Sigmoid colon (tissue), 6 donors: ENCODE measurements at regions not wholly inside any gene's neighbourhood (a gene's known extent, or its start where the extent isn't known, plus 50 kb on each side); places are given as distances from the start of the nearest gene placed in this dataset.

ENCODE experiments used
- DNase-seq: peaks from one replicate; pipeline ENCODE4 v3.0.0-alpha.2; 2019
- H3K27ac ChIP-seq, 4 donors: fragments of 200-600 bp; sonication (generic); one replicate each; pipeline ENCODE4 v1.5.1; 2016 to 2019; ENCODE audit warnings: mild to moderate bottlenecking in 1 of 4
- H3K27me3 ChIP-seq, 3 donors: fragments of 200-600 bp; sonication (generic); one replicate each; pipeline ENCODE4 v1.5.1; 2019; ENCODE audit warnings: mild to moderate bottlenecking in 1 of 3
- H3K36me3 ChIP-seq, 4 donors: fragments of 200-600 bp; sonication (generic); one replicate each; pipeline ENCODE4 v1.5.1; 2016 to 2019
- H3K4me1 ChIP-seq, 4 donors: fragments of 200-600 bp; sonication (generic); one replicate each; pipeline ENCODE4 v1.5.1; 2017 to 2019
- H3K4me3 ChIP-seq, 4 donors: fragments of 200-600 bp; sonication (generic); one replicate each; pipeline ENCODE4 v1.5.1; 2017 to 2019; ENCODE audit warnings: mild to moderate bottlenecking in 2 of 4, moderate library complexity in 1 of 4
- H3K9me3 ChIP-seq, 4 donors: fragments of 200-600 bp in 3 of 4; sonication (generic) in 3 of 4; one replicate each; pipeline versions ENCODE4 v1.5.1 to v1.6.1; 2013 to 2019
- EP300 ChIP-seq, 4 donors: sonication (generic); formaldehyde crosslinking; IDR thresholded peaks; one replicate each; pipeline ENCODE4 v1.6.1; 2017; ENCODE audit warnings: antibody characterized with exemption in 4 of 4
- POLR2A ChIP-seq, 2 donors: fragments of 450-650 bp; IDR thresholded peaks; one replicate each; pipeline ENCODE4 v1.6.1; 2016; ENCODE audit warnings: antibody characterized with exemption in 2 of 2, mild to moderate bottlenecking in 2 of 2, moderate library complexity in 2 of 2
- POLR2AphosphoS5 ChIP-seq, 4 donors: sonication (generic); formaldehyde crosslinking; IDR thresholded peaks; one replicate each; pipeline ENCODE4 v1.6.1; 2017; ENCODE audit warnings: antibody characterized with exemption in 4 of 4
- WGBS, 2 donors: extraction: QIAGEN DNeasy Blood & Tissue Kit; methylation state at CpG; one replicate each; pipeline ENCODE4 v1.1.7; 2013; 5-methylcytosine and 5-hydroxymethylcytosine counted together
- intact Hi-C: fragments of 100-400 bp; cut with DNase I; formaldehyde crosslinking; loops from one replicate; pipeline ENCODE4 v1.15.1; 2023
- TF ChIP-seq, protein P1 (sequence below), 4 experiments: fragments of 450-650 bp in 3 of 4; fragments of 200-600 bp in 1 of 4; IDR thresholded peaks; one replicate each; pipeline ENCODE4 v1.5.1; 2016 to 2019; ENCODE audit warnings: antibody characterized with exemption in 4 of 4, mild to moderate bottlenecking in 3 of 4, moderate library complexity in 2 of 4
- donor health status: healthy with polysubstance abuse.
- donor health status: healthy.

DNA sequence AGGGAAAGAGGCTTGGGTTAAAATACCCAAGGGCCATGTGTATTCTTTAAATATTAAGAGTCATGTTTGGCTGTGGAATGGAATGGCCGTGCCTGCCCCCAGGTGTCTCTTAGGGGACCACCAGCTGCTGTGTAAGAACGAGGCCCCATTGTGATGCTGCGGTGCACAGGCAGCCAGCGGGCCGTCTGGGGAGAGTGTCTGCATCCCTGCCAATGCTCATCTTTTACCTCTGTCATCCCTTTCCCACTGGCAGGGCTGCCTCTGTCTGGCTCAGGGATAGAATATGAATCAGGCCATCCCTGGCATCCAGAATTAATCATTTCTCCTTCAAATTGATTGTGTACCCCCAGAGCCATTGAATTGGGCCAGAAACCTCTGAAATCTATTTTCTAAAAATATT is 137.8 kb upstream of the GALNT17 start:
- no peak for DNase-seq
- WGBS, 2 donors: 83 to 84% methylated on average over 5 of the region's 5 CpGs
- Histone ChIP-seq H3K4me3 (no peak overlapping the region), H3K4me1 (peaks cover 0 to 12% (median 2%) of the 10 kb centered on the region in 4 donors), H3K27ac (no peak overlapping the region), H3K36me3 (no peaks in the 10 kb centered on the region), H3K27me3 (no peaks in the 10 kb centered on the region), H3K9me3 (no peaks in the 10 kb centered on the region)
- intact Hi-C loops: no loop called here
- TF ChIP-seq, protein P1, sequence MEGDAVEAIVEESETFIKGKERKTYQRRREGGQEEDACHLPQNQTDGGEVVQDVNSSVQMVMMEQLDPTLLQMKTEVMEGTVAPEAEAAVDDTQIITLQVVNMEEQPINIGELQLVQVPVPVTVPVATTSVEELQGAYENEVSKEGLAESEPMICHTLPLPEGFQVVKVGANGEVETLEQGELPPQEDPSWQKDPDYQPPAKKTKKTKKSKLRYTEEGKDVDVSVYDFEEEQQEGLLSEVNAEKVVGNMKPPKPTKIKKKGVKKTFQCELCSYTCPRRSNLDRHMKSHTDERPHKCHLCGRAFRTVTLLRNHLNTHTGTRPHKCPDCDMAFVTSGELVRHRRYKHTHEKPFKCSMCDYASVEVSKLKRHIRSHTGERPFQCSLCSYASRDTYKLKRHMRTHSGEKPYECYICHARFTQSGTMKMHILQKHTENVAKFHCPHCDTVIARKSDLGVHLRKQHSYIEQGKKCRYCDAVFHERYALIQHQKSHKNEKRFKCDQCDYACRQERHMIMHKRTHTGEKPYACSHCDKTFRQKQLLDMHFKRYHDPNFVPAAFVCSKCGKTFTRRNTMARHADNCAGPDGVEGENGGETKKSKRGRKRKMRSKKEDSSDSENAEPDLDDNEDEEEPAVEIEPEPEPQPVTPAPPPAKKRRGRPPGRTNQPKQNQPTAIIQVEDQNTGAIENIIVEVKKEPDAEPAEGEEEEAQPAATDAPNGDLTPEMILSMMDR (IDR thresholded peaks at IDR 0.05): no peak
- TF ChIP-seq POLR2AphosphoS5 (IDR thresholded peaks at IDR 0.05): no peak
- TF ChIP-seq POLR2A (IDR thresholded peaks at IDR 0.05): no peak
- TF ChIP-seq EP300 (IDR thresholded peaks at IDR 0.05): no peak

DNA sequence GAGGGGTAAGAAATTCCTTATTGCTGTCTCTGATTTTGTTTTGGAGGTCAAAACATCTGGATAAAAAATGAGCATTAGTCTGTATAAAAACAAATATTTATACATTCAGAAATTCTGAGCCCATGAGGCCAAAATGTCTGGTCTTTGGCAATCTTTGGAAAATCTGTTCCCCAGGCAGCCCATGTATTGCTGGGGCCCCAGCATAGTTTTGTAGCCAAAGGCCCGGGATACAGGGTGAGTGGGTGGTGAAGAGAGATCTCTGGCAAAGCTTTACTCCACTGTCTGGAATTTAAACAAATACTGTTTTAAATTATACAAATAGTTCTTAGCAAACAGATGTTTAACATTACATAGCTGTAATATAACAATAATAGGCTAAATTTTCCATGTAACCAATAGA is 134.7 kb upstream of the GALNT17 start:
- no peak overlapping the region for H3K27ac ChIP-seq
- H3K4me1 ChIP-seq: peaks cover 0 to 12% (median 2%) of the 10 kb centered on the region in 4 donors
- DNase-seq: no peak
- no peaks in the 10 kb centered on the region for H3K36me3 ChIP-seq
- no peaks in the 10 kb centered on the region for H3K9me3 ChIP-seq
- H3K4me3 ChIP-seq: no peak overlapping the region
- 62 to 68% methylated on average over 1 of the region's 1 CpG for WGBS, 2 donors
- no peaks in the 10 kb centered on the region for H3K27me3 ChIP-seq
- intact Hi-C loops: no loop called here
- TF ChIP-seq POLR2A (IDR thresholded peaks at IDR 0.05): no peak
- TF ChIP-seq, protein P1 (IDR thresholded peaks at IDR 0.05): no peak
- no peak for TF ChIP-seq POLR2AphosphoS5 (IDR thresholded peaks at IDR 0.05)
- TF ChIP-seq EP300 (IDR thresholded peaks at IDR 0.05): no peak

DNA sequence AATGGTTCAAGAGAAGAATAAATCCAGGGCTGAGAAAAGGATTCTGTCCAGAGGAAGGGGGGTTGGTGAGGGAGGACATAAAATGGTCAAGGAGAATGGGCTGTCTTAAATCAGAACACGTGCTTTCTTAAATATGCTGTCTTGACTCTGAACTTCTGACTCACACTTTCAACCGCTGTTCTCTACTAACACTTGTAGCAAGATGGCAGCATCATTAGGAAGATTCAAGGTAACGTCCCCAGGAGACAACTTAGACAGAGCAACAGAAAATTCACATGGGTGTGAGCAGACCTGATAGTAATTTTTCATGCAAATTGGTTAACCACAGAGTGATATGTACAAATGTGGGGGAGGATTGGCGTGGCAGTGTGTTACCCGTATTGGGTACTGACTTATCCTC is 126.8 kb upstream of the GALNT17 start:
- Histone ChIP-seq H3K4me3 (no peak overlapping the region), H3K27ac (no peak overlapping the region), H3K27me3 (no peaks in the 10 kb centered on the region), H3K4me1 (no peaks in the 10 kb centered on the region), H3K36me3 (no peaks in the 10 kb centered on the region), H3K9me3 (peaks cover 0 to 3% (median 0%) of the 10 kb centered on the region in 4 donors)
- 69 to 72% methylated on average over 5 of the region's 5 CpGs for WGBS, 2 donors
- TF ChIP-seq, protein P1 (IDR thresholded peaks at IDR 0.05): no peak
- TF ChIP-seq EP300 (IDR thresholded peaks at IDR 0.05): no peak
- no peak for TF ChIP-seq POLR2AphosphoS5 (IDR thresholded peaks at IDR 0.05)
- no peak for TF ChIP-seq POLR2A (IDR thresholded peaks at IDR 0.05)
- DNase-seq: no peak
- intact Hi-C loops: no loop called here

DNA sequence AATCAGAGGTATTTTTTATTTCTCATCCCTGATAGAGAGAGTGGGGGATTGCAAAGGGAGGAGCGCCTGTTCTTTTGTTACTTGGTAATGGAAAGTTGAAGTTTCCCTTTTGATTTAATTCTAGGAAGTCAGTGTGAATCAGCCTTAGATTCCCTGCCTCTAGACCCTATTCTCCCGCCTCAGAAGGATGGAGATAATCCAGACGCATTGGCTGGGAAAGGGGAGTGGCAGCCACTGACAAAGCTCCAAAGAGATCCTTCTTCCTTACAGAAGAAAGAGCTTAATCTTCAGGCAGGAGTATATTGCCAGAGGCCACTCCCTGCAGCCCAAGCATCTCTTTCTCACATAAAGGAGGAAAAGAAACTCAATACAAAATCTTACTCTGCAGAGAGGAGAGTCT is 122.3 kb upstream of the GALNT17 start:
- Histone ChIP-seq H3K9me3 (no peaks in the 10 kb centered on the region), H3K4me1 (no peaks in the 10 kb centered on the region), H3K27ac (no peak overlapping the region), H3K4me3 (no peak overlapping the region), H3K36me3 (no peaks in the 10 kb centered on the region), H3K27me3 (no peaks in the 10 kb centered on the region)
- intact Hi-C loops: no loop called here
- 74 to 80% methylated on average over 3 of the region's 3 CpGs for WGBS, 2 donors
- TF ChIP-seq, protein P1 (IDR thresholded peaks at IDR 0.05): no peak
- TF ChIP-seq POLR2A (IDR thresholded peaks at IDR 0.05) (no peak), POLR2AphosphoS5 (IDR thresholded peaks at IDR 0.05) (no peak), EP300 (IDR thresholded peaks at IDR 0.05) (no peak)
- no peak for DNase-seq

DNA sequence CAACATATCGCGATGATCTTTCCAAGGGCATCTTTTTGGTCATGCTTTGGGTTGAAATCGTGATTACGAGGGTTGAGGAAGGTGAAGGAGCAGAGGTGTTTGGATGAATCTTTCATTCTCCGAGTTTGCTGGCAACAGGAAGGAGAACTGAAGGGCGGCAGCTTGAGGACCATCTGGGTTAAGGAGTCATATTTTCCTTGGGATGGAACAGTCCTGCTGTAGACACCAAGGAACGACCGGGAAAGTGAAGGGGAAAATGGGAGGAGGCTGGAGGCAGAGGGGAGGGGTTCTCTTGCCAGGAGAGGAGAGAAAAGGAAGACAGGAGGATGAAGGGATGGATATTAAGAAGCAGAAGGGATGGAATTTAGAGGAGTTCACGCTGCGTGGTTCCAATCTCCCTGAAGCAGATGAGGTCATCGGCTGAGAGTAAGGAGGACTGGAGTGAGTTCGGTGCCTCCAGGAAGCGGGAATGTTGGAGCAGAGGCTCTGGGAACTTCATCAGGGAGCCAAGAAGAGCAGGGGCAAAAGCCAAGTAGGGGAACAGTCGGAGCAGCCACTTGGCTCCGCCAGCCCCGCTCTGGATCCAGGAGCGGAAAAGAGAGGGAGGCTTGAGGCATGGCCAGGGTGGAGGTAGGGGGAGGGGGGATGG is 116.6 kb upstream of the GALNT17 start:
- Histone ChIP-seq H3K4me3 (no peak overlapping the region), H3K36me3 (no peaks in the 10 kb centered on the region), H3K4me1 (peaks cover 0 to 9% (median 3%) of the 10 kb centered on the region in 4 donors), H3K27me3 (no peaks in the 10 kb centered on the region), H3K9me3 (no peaks in the 10 kb centered on the region), H3K27ac (peak overlapping the region in 1 of 4 donors; percentile 34)
- no peak for TF ChIP-seq EP300 (IDR thresholded peaks at IDR 0.05)
- intact Hi-C loops: no loop called here
- peak; percentile 71 for DNase-seq
- WGBS, 2 donors: 81 to 82% methylated on average over 17 of the region's 17 CpGs
